NCI-H1105 (cell line): ENCODE measurements at regions not wholly inside any gene's neighbourhood (a gene's known extent, or its start where the extent isn't known, plus 50 kb on each side); places are given as distances from the start of the nearest gene placed in this dataset.
"Not testable (repeated sequence)": the region's sequence is repeated elsewhere in the genome, so short reads cannot be mapped to it uniquely, and the experiment has no call there.

Source experiments
- DNase-seq: peaks from one replicate; lab custom pipeline; 2025; lab: John Stamatoyannopoulos, UW

DNA sequence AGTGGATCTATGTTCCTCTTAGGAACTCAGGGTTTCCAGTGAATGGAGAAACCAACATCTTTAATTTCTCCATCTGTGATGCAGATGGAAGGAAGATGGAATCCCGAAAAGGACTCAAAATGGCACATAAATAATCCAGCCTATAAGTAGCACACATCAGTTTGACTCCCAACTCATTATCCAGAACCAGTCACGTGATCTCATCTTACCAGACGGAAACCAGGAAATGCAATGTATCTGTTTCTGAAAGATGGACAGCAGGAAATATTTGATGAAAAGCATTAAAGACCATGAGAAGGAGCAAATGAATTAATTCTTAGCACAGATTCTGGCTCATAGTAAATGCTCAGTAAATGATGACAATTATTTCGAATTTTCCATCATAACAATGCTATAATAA lies 443.1 kb upstream of the FMR1 start:
- DNase-seq: no peak

DNA sequence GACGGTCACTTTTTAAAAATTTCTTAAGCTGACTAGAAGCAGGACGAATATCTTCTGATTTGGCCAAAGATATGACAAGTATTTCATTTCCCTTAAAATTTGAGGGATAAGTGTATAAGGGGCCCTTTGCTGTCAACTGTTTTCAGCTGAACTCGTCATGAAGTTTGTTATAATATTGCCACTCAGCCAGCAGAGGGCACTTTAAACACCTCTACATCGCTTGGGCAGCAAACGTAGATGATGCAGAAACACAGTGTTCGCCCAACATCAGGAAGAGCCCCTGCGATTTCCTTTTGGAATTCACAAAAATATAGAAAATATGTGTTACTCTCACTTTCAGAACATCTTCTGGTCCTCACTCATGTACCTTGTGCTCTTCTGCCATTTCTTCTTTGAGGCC lies 435.7 kb upstream of the FMR1 start:
- peak; percentile 12 for DNase-seq

DNA sequence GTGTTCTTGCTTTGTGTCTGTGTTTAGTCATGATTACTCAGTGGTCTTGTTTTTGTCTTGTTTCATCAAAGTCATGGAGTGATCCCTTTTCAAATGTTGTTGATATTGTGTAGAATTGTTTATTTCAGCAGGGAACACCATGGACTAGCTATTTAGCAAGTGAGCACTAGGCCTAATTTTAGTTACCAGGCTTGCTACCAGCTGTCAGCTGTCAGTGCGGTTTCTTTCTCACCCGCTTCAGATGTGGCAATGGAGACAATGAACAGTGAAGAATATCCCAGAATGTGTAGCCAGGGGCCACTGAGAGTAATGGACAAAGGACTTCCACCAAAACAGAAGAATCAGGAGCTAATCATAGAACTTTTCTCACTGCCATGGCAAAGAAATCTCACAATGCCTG lies 432.8 kb upstream of the FMR1 start:
- no peak for DNase-seq

DNA sequence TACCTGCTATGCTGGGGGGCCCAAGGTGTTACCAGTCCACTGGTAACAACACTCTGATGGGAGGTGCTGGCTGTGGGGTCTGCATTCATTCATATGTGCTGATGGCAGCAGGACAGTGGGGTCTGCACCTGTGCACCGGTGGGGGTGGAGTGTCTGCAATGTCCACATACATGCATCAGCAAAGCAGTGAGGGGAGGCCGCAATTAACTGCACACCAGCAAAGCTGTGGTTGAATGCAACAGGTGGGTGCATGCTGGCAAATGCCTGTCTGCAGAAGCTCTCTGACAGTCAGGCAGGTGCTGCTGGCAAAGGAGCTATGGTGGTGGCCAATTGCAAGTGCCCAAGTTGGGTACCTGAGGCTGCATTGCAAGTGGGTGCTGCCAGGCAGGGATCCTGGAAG lies 426.5 kb upstream of the FMR1 start:
- DNase-seq: no peak

DNA sequence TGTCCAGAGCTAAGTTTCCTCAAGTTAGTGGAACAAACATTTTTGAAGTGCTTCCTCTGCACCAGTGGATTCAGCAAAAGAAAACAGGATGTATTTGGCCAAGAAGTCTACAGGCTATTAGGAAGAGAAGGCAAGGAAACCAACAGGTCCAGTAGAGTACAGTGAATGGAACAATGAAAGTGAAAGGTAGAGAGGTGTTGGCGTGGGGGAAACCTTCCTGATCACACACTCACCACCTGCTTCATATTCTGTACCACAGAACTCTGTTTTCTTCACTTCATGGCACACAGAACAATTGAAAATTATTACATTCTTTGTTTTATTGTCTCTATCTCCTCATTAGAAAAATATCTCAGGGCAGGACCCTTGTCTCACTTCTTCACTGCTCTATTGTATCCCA lies 417.4 kb upstream of the FMR1 start:
- DNase-seq: no peak

DNA sequence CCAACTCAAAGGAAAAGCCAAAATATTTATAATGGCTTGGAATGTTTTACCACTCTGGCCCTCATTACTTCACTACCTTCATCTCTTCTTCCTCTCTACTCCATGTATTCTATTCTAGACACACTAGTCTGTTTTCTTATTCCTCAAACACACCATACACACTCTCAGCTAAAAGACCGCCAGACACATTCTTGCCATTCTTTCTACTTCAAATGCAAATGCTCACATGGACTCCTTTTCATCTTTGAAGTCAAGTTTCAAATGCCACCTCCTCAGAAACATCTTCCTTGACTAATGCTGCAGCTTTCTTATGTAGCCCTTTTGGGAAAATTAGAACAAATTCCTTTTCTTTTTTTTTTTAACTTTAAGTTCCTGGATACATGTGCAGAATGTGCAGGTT lies 412.9 kb upstream of the FMR1 start:
- no peak for DNase-seq

DNA sequence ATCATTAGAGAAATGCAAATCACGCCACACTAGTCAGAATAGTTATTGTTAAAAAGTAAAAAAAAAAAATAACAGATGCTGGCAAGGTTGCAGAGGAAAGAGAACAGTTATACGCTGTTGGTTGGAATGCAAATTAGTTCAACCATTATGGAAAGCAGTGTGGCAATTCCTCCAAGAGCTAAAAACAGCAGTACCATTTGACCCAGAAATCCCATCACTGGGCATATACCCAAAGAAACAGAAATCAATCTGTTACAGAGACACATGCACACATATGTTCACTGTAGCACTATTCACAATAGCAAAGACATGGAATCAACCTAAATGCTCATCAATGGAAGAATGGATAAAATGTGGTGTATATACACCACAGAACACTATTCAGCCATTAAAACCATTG lies 388.7 kb upstream of the FMR1 start:
- DNase-seq: no peak

DNA sequence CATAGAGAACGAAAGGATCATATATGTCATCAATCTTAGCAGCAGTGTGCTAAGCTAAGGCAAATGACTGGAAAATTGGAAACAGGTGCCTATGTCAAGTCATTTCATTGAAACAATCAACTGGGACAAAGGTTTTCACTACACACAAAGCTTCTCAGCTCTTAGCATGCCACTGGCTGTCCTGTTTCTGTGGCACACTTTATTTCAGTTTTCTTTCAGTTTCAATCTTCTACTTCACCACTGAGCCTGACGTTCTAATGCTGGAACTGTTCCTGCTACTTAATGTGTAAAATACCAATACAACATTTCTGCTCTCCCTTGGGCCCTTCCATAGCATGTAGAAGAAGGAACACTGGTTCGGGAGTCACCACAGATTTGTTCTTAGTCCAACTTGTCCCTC lies 378.3 kb upstream of the FMR1 start:
- no peak for DNase-seq

DNA sequence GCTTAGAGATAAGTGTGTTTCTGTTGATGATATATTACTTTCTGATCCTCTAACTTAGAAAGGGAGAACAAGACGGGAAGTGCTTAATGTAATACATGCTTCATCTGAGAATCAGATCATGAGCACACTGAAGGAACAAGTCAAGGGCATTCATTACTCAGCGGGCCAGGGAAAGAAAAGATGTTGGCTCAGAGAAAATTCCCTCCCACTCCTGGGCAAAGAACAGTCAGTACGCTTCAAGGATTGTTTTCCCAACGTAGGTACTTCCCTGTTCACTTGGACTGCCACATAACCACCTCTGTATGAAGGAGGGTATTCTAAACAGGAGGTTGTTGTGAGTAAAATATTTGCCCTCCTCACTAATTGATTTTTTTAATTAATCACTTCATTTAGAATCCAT lies 374.5 kb upstream of the FMR1 start:
- no peak for DNase-seq

DNA sequence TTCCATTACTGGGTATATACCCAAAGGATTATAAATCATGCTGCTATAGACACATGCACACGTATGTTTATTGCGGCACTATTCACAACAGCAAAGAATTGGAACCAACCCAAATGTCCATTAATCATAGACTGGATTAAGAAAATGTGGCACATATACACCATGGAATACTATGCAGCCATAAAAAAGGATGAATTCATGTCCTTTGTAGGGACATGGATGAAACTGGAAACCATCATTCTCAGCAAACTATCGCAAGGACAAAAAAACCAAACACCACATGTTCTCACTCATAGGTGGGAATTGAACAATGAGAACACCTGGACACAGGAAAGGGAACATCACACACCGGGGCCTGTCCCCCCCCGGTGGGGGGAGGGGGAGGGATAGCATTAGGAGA lies 363.7 kb upstream of the FMR1 start:
- not testable (repeated sequence) for DNase-seq

DNA sequence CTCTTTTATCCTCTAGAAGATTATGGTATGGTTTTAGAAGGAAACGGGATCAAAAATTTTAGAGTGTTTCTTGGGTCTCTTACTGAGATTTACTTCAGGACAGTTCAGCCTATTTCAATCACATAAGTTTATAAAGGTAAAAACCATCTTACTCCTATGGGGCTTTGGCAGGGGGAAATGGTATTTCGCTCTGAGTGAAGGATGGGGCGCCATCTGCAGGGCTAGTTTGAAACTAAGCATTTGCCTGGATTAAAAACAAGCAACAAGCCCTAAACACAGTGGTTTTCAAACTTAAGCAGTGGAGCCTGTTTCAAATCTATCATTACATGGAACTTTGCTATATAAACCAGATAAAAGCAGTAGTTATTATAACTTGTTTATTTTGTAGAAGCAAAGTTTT lies 361.5 kb upstream of the FMR1 start:
- peak; percentile 34 for DNase-seq

DNA sequence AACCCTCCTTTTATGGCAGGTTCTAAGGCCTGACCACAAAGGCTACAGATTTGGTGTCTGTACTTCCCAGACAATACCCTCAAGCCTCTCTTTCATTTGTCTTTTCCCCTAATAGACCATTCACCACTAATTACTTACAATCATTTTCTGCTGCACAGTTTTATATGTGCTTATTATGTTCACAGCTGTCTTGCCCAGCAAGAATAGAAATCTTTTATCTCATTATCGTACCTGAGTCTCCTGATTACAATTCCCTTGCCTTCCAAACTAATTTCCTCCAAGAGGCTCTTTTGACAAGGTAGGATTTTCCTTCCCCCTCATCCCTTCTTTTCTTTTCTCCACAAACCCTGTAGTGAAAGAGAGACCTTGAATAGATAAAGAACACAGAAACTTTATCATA lies 352.5 kb upstream of the FMR1 start:
- peak; percentile 17 for DNase-seq

DNA sequence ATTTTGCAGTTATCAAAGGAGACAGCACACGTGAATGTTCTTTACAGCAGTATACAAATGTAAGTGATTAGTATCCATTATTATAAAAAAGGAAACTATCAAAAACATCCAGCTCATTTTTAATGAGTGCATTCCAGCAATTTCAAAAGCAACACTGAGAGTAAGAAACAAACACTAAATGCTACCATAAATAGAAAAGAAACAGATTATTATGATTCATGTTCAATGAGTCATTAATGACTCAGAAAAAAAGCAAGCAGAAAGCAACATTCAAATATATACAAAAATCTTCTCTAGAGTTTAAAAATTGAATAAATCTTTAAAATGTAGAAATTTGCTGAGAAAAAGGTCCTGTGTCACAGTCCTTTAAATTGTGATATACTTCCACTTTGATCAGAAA lies 346.5 kb upstream of the FMR1 start:
- no peak for DNase-seq

DNA sequence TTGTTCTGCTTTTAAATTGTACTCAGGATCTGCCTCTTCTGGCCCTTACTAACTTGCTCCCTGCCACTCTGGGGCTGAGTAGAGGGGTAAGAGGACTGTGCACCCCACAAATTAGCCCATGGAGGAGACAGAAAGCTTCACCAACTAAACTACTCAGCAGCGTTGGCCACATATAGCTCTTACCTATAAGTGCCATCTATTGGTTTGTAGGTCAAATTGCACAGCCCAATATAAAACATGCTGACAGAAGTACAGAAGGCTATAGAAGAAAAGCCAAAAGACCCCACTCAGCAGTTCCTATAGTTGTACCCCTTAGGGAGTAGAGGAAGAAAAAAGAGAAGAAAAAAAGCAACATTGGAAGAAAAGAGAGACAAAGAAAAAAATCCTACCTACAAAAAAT lies 341.2 kb upstream of the FMR1 start:
- no peak for DNase-seq

DNA sequence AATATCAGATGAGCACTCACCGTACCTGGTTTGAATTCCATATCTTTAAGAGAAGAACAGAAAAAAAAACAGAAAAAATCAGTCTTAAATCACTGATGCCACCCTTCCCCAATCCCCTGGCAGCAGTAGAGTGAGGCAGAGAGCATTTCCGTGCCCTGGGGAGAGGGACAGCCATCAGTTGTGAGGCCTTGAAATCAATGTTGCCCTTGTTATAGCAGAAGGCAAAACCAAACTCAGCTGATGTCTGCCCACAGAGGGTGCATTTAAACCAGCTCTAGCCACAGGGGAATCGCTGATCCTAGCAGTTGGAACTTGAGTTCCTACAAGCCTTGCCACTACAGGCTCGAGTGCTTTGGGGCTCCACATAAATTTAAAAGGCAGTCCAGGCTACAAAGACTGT lies 338.5 kb upstream of the FMR1 start:
- no peak for DNase-seq

DNA sequence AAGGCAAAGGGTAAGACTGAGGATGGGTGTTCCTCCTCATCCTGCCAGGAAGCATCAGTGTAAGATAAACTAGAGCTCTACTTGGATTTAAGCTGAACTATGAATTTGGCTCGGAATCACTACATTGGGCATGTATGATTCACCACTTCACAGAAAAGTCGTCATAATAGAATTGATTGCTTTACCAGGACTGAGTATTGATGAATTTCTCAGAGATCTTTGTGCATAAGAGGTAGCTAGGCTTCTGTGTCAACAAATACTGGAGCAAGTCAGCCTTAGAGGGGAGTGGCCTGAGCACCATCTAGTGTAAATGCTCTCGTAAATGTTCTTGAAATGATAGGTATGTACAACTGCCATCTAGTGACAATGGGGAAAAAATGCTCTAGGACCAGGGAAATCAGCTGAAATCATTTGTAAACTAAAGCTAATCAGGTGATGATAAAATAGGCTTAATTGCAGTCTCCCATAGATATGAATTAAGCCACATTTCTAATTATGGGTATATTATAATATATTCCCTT lies 309.5 kb upstream of the FMR1 start:
- no peak for DNase-seq

DNA sequence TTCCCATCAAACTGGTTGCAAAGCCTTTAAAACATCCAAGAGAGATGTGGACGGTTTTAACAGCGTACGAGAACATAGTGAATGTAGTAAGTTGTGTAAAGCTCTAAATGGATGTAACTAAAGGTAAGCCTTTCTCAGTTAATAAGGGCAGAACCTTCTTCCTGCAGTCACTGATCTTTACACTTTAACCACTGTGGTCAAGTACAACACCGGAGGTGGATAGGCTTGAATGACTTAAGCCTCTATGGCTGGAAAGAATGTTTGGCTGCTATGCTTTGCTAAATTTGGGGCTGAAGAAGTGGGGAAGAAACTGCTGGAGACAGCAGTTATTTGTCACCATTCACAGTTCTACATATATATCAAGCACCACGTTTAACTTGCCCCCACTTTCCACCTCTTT lies 285.1 kb upstream of the FMR1 start:
- no peak for DNase-seq

DNA sequence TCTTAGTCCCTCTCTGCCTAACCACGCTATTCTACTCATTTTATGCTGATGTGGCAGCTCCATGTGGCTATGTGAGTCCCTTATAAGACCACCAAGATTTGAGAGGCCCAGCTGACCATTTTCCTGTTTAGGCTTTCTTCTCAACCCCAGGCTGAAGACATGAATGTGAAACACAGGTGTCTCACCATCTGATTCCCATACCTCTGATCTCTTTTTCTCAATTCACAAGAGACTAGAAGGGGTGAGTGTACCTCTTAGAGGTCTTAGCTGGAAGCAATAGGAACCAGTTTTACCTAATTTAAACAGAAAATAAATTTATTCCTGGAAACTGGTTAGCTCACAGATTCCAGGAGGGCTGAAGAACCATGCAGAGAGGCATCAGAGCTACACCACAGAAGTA lies 276.5 kb upstream of the FMR1 start:
- no peak for DNase-seq

DNA sequence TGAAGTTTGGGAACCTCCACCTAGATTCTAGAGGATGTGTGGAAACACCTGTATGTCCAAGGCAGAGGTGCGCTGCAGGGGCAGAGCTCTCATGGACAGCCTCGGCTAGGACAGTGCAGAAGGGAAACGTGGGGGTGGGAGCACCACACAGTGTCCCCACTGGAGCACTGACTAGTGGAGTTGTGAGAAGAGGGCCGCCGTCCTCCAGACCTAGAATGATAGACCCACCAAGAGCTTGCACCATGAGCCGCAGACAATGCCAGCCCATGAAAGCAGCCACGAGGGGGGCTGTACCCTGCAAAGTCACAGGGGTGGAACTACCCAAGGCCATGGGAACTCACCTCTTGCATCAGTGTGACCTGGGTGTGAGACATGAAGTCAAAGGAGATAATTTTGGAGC lies 274.5 kb upstream of the FMR1 start:
- DNase-seq: no peak

DNA sequence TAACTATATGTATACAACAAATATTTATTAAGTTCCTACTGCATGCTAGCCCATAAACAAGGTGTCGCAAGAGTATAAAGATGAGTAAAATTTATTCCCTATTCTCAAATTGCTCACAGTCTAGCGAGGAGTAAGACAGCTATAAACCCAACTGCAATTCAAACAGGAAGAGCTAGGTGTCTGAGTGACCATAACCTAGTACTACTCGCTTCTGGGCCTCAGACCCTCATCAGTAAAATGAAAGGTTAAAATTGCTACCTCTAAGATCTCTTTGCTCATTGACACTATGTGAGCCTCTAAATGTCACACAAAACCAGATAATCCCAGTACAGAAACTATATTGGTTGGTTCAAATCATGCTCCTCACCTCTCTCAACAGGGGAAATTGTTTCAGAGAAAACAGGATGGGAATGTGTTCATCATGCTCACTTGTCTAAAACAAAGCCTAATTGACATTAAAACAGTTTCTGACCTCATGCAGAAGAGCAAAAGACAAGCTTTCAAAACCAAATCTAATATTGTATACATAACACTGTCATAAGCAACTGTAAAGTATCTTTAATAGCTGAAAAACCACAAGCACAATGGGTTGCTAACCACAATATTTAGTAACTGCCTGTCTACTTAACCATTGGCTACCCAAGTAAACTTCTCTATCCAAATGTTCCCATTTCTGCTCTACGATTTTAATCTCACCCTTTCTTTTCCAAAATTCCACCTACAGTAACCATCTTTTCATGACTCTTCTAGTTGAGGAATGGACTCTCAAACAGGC lies 264.6 kb upstream of the FMR1 start:
- no peak for DNase-seq

DNA sequence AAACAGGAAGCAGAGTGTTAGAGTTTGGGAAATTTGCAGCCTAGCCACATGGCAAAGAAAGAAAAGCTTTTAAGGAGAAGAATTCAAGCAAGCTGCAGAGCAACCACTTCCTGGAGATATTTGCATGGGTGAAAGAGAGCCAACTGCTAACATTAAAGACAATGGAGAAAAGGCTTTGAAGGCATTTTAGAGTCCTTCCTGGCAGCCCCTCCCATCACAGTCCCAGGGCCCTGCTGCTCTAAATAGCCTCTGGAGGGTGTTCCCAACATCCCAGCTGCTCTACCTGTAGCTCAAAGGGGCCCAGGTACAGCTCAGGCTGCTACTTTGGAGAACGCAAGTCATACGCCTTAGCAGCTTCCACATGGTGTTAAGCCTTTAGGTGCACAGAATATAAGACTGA lies 235.9 kb upstream of the FMR1 start:
- no peak for DNase-seq

DNA sequence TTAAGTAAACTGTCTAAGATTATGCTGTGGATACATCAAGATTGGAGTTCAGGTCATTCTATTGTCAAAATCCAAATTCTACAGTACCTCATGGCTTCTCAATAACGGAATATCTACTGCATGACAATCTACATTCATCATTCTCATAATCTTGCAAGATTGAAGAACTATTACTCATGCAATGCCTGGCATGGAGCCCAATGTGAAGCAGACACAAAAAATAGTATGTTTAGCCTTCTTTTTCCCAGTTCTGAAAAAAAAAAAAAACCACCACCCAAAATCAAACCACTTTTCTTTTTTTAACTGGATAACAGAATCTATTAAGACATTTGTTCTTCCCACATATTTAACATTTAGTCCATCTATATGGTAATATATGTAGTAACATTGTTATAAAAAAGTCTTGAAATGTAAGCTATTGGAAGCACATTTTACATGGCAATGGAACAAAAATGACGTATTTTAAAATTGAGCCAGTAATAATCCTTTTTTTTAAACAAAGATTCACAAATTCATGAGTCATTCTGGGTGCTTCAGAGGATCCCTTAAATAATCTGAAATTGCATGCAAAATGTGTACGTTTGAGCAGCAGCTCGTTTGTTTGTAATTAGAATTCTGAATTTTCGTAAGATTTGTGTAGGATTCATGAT lies 232.2 kb upstream of the FMR1 start:
- no peak for DNase-seq

DNA sequence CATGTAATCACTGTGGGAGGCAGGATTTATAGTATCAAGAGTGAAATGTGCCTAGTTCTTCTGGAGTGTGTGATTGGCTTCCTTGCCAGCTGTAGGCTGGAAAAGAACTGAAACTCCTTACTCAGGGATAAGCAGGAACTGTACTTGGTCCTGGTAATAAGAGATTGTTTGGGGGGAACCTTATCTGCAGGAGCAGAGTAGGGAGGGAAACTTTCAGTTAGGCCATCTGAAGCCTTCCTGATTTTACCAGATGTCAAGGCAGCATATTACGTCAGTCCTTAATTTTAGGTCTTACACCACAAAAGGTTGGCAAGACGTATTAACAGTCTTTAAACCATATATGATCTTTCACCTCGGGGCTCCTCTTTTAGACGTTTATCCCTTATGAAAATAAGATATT lies 231.5 kb upstream of the FMR1 start:
- no peak for DNase-seq

DNA sequence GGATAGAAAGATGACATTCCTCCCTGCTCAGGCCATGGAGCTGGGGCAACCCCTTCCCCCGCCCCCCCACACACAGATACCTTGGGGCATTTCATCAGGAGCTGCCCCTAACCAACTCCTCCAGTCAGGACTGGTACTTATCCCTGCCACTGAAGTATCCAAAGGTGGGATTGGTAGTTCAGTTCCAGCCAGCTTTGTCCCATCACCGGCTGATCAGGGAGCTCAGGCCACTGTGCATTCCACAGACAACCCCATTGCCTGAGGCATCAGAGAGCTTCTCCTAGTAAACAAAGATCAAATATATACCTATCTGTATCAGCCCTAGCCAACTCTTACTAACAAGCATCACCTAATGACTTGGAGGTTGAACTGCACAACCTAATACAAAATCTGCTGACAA lies 218.2 kb upstream of the FMR1 start:
- no peak for DNase-seq
